ENCODE measurements at regions not wholly inside any gene's neighbourhood (a gene's known extent, or its start where the extent isn't known, plus 50 kb on each side); places are given as distances from the start of the nearest gene placed in this dataset.

GRCh38 chr1:90133133-90133532, 138.2 kb downstream of the ZNF326 start:
- no peak for DNase-seq (ENCODE audit: low read depth)
- H3K4me3 ChIP-seq (ENCODE audit: low read depth, low read length): no peak overlapping the region

- DNase-seq (ENCODE audit: low read depth): no peak
- H3K4me3 ChIP-seq (ENCODE audit: low read depth, low read length): no peak overlapping the region
These were observed 137.4 kb downstream of the ZNF326 start for GRCh38 chr1:90132306-90132705.

GRCh38 chr1:90127288-90127953, 132.5 kb downstream of the ZNF326 start:
- no peak overlapping the region for H3K4me3 ChIP-seq (ENCODE audit: low read depth, low read length)
- DNase-seq (ENCODE audit: low read depth): no peak

- DNase-seq (ENCODE audit: low read depth): no peak
These were observed 131.9 kb downstream of the ZNF326 start for GRCh38 chr1:90126834-90127233.

GRCh38 chr1:90122654-90123340, 127.9 kb downstream of the ZNF326 start:
- DNase-seq (ENCODE audit: low read depth): no peak
- no peak overlapping the region for H3K4me3 ChIP-seq (ENCODE audit: low read depth, low read length)

More at GRCh38 chr1:90126834-90127233, 131.9 kb downstream of the ZNF326 start:
- H3K4me3 ChIP-seq (ENCODE audit: low read depth, low read length): no peak overlapping the region

GRCh38 chr1:90114521-90115141, 119.7 kb downstream of the ZNF326 start:
- no peak overlapping the region for H3K4me3 ChIP-seq (ENCODE audit: low read depth, low read length)
- DNase-seq (ENCODE audit: low read depth): peak; percentile 4

GRCh38 chr1:90107990-90108389, 113.1 kb downstream of the ZNF326 start:
- H3K4me3 ChIP-seq (ENCODE audit: low read depth, low read length): no peak overlapping the region
- no peak for DNase-seq (ENCODE audit: low read depth)

GRCh38 chr1:90106311-90106710, 111.4 kb downstream of the ZNF326 start:
- no peak for DNase-seq (ENCODE audit: low read depth)

GRCh38 chr1:90104941-90105538, 110.1 kb downstream of the ZNF326 start:
- no peak overlapping the region for H3K4me3 ChIP-seq (ENCODE audit: low read depth, low read length)
- DNase-seq (ENCODE audit: low read depth): no peak

More at GRCh38 chr1:90106311-90106710, 111.4 kb downstream of the ZNF326 start:
- H3K4me3 ChIP-seq (ENCODE audit: low read depth, low read length): no peak overlapping the region

GRCh38 chr1:90100566-90100965, 105.7 kb downstream of the ZNF326 start:
- no peak for DNase-seq (ENCODE audit: low read depth)

GRCh38 chr1:90092441-90092840, 97.5 kb downstream of the ZNF326 start:
- no peak overlapping the region for H3K4me3 ChIP-seq (ENCODE audit: low read depth, low read length)
- no peak for DNase-seq (ENCODE audit: low read depth)

More at GRCh38 chr1:90100566-90100965, 105.7 kb downstream of the ZNF326 start:
- H3K4me3 ChIP-seq (ENCODE audit: low read depth, low read length): no peak overlapping the region
